ENCODE measurements at regions not wholly inside any gene's neighbourhood (a gene's known extent, or its start where the extent isn't known, plus 50 kb on each side); places are given as distances from the start of the nearest gene placed in this dataset.

DNA sequence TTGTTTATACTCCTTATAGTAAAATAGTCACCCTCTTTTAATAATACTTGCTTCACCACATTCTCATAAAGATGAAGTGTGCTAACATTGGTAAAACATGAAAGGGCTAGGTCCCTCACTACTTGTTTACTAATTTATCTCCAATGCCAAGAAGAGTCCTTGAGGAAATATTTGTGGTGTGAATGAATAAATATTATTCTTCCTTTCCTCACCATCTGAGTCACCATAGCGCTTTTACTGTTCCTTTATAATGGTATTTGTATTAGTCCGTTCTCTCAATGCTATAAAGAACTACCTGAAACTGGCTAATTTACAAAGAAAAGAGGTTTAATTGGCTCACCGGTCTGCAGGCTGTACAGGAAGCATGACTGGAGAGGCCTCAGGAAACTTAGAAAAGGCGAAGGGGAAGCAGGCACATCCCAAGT lies 222.8 kb upstream of the ZRANB2 start:
- intact Hi-C loops (cut with micrococcal nuclease; ENCODE audit: unreplicated experiment): no loop called here
- Histone ChIP-seq H3K4me3 (ENCODE audit: low read depth, low read length, poor library complexity, severe bottlenecking) (no peak overlapping the region), H3K9me3 (ENCODE audit: low read depth, low read length, poor library complexity, severe bottlenecking) (no peaks in the 10 kb centered on the region), H3K27me3 (replicated peaks; ENCODE audit: insufficient read depth, low read depth, low read length, poor library complexity) (no peaks in the 10 kb centered on the region), H3K4me1 (ENCODE audit: insufficient read depth, low read length, poor library complexity, severe bottlenecking) (peaks cover 5% of the 10 kb centered on the region), H3K36me3 (ENCODE audit: insufficient read depth, low read length, poor library complexity, severe bottlenecking) (no peaks in the 10 kb centered on the region), H3K27ac (ENCODE audit: low read depth, low read length, poor library complexity, severe bottlenecking) (no peak overlapping the region)
- TF ChIP-seq, protein P1, sequence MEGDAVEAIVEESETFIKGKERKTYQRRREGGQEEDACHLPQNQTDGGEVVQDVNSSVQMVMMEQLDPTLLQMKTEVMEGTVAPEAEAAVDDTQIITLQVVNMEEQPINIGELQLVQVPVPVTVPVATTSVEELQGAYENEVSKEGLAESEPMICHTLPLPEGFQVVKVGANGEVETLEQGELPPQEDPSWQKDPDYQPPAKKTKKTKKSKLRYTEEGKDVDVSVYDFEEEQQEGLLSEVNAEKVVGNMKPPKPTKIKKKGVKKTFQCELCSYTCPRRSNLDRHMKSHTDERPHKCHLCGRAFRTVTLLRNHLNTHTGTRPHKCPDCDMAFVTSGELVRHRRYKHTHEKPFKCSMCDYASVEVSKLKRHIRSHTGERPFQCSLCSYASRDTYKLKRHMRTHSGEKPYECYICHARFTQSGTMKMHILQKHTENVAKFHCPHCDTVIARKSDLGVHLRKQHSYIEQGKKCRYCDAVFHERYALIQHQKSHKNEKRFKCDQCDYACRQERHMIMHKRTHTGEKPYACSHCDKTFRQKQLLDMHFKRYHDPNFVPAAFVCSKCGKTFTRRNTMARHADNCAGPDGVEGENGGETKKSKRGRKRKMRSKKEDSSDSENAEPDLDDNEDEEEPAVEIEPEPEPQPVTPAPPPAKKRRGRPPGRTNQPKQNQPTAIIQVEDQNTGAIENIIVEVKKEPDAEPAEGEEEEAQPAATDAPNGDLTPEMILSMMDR (conservative IDR thresholded peaks at IDR 0.05; ENCODE audit: low read depth, low read length): no peak
- no peak for TF ChIP-seq EZH2 (IDR thresholded peaks at IDR 0.05; ENCODE audit: borderline replicate concordance, low read depth, low read length, poor library complexity, severe bottlenecking)
- ChIA-PET CTCF (no interaction called here), POLR2A (ENCODE audit: low non-redundant PET) (no interaction called here)
- DNase-seq (ENCODE audit: low spot score): no peak
- BruUV-seq (replicated peaks): no TSS peak

- BruUV-seq (replicated peaks): no TSS peak
These were observed 217.8 kb upstream of the ZRANB2 start for GRCh38 chr1:71298633-71299032.

DNA sequence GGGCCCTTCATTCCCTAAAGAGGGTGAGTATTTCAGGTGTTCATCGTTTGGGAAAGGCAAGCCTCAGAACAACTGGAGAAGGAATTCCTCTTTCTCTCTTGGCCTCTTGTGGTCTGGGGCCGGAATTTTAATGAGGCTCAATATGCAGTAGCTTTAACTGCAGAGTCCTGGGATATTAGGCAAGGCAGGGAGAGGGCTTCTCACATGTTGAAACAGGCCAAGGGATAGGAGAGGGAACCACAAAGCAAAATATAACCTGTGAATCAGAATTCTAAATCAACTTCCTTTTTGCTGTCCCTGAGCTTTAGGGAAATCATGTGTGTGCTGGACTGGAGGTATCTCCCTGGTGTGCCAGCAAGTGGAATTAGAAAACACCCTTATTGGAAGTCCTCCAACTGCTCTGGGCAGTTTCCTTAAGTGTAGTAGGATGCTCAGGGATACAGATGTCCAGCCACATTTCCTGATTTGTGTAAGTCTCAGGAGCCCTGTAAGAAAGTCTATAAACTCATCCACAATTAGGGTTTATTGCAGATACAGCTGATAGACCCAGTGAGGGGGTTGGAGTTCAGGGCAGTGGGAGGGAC lies 215.8 kb upstream of the ZRANB2 start:
- no TSS peak for BruUV-seq (replicated peaks)

More at GRCh38 chr1:71298633-71299032, 217.8 kb upstream of the ZRANB2 start:
- H3K27me3 ChIP-seq (replicated peaks; ENCODE audit: insufficient read depth, low read depth, low read length, poor library complexity): no peaks in the 10 kb centered on the region
- no peaks in the 10 kb centered on the region for H3K9me3 ChIP-seq (ENCODE audit: low read depth, low read length, poor library complexity, severe bottlenecking)
- H3K27ac ChIP-seq (ENCODE audit: low read depth, low read length, poor library complexity, severe bottlenecking): no peak overlapping the region
- no peaks in the 10 kb centered on the region for H3K4me1 ChIP-seq (ENCODE audit: insufficient read depth, low read length, poor library complexity, severe bottlenecking)
- ChIA-PET POLR2A (ENCODE audit: low non-redundant PET) (no interaction called here), CTCF (no interaction called here)
- TF ChIP-seq EZH2 (IDR thresholded peaks at IDR 0.05; ENCODE audit: borderline replicate concordance, low read depth, low read length, poor library complexity, severe bottlenecking): no peak
- TF ChIP-seq, protein P1 (conservative IDR thresholded peaks at IDR 0.05; ENCODE audit: low read depth, low read length): no peak
- no peaks in the 10 kb centered on the region for H3K36me3 ChIP-seq (ENCODE audit: insufficient read depth, low read length, poor library complexity, severe bottlenecking)
- DNase-seq (ENCODE audit: low spot score): peak; percentile 9
- intact Hi-C loops (cut with micrococcal nuclease; ENCODE audit: unreplicated experiment): no loop called here
- H3K4me3 ChIP-seq (ENCODE audit: low read depth, low read length, poor library complexity, severe bottlenecking): no peak overlapping the region

More for the DNA sequence above, 215.8 kb upstream of the ZRANB2 start:
- Histone ChIP-seq H3K4me3 (ENCODE audit: low read depth, low read length, poor library complexity, severe bottlenecking) (no peak overlapping the region), H3K36me3 (ENCODE audit: insufficient read depth, low read length, poor library complexity, severe bottlenecking) (no peaks in the 10 kb centered on the region), H3K9me3 (ENCODE audit: low read depth, low read length, poor library complexity, severe bottlenecking) (no peaks in the 10 kb centered on the region), H3K27me3 (replicated peaks; ENCODE audit: insufficient read depth, low read depth, low read length, poor library complexity) (no peaks in the 10 kb centered on the region), H3K4me1 (ENCODE audit: insufficient read depth, low read length, poor library complexity, severe bottlenecking) (no peaks in the 10 kb centered on the region), H3K27ac (ENCODE audit: low read depth, low read length, poor library complexity, severe bottlenecking) (no peak overlapping the region)
- ChIA-PET POLR2A (ENCODE audit: low non-redundant PET) (no interaction called here), CTCF (no interaction called here)
- TF ChIP-seq EZH2 (IDR thresholded peaks at IDR 0.05; ENCODE audit: borderline replicate concordance, low read depth, low read length, poor library complexity, severe bottlenecking): no peak
- TF ChIP-seq, protein P1 (conservative IDR thresholded peaks at IDR 0.05; ENCODE audit: low read depth, low read length): no peak
- DNase-seq (ENCODE audit: low spot score): no peak
- intact Hi-C loops (cut with micrococcal nuclease; ENCODE audit: unreplicated experiment): no loop called here

Measured in A673 (cell line).